Activated CD4-positive, alpha-beta T cell treated with anti-CD3 and anti-CD28 coated beads, Interleukin-2, Interleukin-6, amounts not matched to agents 100 ng/mL and 50 ng/mL, durations not matched to agents 16 hours and 8 hours (primary cell): ENCODE measurements at regions not wholly inside any gene's neighbourhood (a gene's known extent, or its start where the extent isn't known, plus 50 kb on each side); places are given as distances from the start of the nearest gene placed in this dataset.

ENCODE experiments used
- DNase-seq: peaks from one replicate; pipeline ENCODE4 v3.0.0-alpha.2; 2020

DNA sequence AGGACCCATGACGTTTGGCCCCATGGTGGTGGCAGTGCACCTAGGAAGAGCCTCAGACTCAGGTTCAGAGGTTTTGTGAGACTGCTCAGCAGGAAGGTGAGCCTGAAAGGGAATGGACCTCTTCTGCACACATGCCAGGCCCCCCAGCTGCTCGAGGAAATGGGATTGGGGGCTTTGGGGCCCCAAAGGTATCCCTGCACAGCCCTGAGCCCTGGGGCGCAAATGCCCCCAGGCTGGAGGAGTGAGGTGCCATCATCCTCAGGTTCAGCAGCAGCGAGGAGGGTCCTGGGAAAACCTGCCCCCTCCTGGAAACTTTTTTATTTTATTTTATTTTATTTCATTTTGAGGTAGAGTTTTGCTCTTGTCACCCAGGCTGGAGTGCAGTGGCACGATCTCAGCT, 171.8 kb upstream of the MVB12B start:
- DNase-seq: no peak

DNA sequence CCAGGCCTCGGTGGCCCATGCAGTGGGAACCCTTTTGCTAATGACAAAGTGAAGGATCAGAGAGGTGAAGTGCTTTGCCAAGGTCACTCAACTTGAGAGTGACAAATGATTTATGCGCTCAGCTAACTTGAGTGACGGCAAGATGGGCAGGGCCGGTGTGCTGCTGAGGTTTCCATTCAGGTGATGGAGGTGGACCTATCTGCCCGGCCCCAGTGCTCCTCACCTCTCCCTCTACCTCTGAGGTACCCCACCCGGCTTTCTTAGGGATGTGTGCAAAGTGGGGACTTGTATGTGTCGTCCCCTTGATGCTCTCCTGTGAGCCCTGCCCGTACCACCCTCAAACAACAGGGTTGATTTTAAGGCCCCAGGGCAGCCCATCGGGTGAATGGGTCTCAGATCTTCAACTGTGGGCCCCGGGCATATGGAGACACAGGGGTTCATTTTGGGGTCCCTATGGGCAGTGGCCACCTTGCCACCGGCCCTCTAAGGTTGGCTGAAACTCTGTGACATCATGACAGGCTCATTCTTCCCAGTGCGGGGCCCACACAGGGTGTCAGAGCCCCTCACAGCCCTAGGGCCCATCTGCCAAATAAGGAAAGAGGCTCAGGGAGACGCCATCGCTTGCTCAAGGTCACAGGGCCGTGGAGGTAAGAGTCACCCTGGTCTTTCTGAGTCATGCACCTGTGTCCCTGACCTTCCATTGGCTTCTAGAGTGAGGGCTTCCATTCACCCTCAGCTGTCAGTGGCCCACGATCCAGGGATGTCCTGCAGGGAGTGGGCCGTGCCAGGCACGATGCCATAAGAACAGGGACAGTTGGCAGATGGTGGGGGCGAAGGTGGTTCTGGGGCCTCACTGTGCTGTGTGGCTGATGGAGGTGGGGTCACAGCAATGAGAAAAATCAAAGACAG, 170.6 kb upstream of the MVB12B start:
- no peak for DNase-seq

DNA sequence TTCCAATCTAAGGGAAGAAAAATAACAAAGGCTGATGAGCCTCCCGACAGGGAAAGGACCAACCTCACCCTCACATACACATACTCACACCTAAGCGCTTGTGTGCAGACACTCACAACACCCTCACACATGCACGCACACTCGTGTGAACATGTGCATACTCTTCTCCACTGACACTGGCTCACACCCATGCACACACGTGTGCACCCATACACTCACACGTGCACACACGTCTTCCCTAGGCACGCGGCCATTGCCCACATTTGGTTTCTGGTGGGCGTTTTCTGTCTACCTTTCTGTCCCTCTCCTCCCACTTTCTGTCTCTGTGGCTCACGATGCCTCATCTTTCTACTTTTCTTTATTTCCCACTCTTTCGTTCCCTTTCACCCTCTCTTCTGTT, 169.7 kb upstream of the MVB12B start:
- no peak for DNase-seq

DNA sequence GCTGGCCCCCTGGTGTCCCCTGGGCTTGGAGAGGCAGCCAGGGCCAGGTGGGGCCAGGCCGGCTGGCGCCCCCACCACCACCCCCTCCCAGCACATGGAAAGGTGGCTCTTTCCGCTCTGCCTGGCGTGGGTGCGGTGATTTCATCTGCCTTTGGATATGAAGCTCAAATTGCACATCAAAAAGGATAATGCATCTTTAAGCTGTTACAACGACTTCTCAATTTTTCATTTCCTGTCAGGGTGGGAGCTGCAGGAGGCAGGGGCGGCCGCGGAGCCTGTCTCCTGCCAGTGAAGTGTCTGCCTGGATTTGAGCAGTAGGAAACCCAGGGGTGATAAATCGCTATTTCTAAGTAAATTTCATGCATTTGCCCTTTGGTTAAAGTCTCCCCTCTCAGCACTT, 169.2 kb upstream of the MVB12B start:
- DNase-seq: no peak

DNA sequence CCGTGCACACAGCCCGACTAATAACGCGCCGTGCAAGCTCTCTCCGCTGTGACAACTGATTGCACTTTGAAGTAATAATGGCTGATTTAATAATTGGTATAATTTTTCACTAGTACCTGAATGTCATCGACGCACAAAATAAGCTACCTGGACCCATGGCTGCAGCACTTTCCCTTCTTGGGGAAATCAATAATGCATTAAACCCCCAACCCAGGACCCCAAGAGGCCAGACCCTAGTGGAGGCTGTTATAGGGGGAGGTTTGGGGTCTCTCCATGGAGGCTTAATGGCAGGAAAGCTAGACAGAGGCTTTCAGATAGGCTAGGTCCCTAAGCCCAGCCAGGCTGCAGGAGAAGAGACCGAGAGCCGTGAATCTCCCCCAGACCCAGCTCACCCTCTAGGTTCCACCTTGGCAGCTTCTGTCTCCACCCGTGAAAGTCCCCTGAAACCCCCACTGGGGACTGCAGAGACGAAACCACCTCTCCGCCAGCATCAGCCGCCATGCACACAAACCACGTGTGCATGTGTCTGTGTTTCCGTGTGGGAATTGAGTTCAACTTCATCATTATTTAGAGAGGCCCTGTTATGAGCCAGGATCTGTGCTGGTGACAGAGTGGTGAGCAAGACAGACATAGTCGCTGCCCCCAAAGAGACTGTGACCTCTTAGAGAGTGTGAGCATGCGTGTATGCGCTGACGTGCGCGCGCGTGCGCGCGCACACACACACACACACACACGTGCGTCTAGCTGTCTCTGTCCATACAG, 168.6 kb upstream of the MVB12B start:
- no peak for DNase-seq

DNA sequence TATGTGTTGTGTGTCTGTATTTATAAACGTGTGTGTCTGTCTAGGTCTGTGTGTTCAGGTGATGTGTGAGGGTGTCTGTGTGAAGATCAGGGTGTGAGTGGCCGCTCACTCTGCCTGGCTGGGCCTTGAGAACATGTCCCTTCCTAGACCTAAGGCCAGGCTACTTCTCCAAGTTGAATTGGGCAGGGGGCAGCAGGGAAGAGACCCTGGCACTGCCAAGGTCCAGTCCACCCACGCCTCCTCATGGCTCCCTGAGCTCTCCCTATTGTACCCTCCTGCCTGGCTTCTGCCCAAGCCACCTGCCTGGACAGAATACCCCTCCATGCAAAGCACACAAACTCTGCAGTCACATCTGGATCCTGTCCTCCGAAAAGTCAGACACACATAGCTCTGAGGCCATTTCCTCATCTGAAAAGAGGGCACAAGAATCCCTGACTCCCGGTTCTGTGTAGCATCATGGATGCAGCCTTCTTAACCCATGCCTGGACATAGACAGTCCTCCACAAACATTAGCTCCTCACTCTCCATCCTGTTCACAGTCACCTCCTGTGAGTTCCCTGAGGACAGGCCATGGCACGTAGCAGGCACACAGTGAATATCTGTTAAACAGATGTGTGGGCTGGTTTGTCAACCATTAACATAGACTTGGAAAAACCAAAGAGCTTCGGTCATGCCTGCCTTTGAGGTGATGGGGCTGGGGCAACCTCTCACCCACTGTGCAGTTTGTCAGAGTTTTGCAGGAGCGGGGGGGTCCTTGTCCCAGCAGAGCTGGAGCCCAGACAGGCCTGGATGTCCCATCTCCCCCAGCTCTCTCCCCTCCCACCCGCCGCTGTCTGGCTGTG, 167.8 kb upstream of the MVB12B start:
- no peak for DNase-seq

DNA sequence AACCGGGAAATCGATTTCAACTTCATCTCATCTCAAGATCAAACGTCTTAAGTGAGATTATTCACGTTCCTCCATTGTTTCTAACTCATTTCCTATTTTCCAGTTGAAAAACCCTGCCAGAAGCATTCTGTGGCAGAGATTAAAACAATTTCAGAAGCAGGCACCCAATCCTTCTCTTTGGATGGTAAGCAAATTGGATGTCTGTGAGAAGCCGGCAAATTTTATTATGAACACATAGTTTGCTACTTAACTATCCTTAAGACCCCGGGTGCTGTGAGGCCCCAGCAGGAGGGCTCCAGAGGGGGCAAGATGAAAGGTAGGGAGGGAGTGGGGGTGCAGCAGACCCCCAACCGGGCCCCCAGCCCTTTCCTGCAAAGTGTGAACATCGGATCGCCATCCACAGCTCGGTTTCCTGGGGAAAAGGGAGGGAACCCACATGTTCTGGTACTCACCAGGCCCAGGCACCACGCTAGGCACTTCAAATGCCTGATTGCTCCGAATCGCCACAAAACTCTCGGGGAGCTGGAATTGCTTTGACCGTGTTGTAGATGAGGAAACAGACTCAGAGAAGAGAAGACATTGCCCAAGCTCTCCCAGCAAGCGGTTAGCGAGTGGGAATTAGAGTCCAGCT, 167.1 kb upstream of the MVB12B start:
- no peak for DNase-seq

DNA sequence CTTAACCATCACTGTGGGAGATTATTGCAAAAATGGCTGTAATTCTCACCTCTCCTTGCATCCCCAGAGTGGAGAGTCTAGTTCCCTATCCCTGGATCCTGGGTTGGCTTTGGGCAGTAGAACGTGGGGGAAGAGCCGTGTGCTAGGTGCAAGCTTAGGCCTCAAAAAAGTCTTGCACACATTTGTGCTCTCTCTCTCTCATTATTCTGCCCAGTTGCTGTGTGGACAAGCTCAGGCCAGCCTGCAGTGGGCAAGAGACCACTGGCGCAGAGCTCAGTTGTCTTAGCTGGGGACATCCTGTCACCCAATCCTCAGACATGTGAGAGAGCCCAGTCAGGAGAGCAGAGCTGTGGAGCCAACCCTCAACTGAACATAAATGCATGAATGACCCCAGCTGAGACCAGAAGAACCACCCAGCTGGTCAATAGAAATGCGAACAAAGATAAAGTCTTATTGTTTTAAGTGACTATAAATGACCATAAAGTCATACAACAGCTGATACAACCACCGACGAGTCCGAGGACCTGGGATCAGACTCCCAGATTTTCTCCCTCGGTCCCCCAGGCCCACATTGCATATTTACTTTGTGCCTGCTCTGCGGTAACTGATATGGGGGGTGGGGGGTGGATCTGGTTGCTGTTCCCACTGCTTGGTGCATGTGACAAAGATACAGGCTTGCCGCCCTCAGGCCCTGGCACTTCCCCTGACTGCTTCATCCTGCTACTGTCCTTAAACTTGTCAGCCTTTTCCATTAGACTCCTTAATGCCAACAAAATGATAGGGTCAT, 166.4 kb upstream of the MVB12B start:
- no peak for DNase-seq

DNA sequence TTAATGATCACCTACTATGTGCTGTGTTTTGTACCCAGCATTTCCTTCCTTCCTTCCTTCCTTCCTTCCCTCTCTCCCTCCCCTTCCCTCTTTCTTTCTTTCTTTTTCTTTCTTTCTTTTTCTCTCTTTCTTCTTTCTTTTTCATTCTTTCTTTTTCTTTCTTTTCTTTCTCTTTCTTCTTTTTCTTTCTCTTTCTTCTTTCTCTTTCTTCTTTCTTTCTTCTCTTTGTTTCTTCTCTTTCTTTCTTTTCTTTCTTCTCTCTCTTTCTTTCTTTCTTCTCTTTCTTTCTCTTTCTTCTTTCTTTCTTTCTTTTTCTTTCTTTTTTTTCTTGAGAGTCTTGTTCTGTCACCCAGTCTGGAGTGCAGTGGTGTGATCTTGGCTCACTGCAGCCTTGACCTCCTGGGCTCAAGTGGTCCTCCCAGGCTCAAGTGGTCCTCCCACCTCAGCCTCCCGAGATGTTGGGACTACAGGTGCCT, 165.7 kb upstream of the MVB12B start:
- no peak for DNase-seq

DNA sequence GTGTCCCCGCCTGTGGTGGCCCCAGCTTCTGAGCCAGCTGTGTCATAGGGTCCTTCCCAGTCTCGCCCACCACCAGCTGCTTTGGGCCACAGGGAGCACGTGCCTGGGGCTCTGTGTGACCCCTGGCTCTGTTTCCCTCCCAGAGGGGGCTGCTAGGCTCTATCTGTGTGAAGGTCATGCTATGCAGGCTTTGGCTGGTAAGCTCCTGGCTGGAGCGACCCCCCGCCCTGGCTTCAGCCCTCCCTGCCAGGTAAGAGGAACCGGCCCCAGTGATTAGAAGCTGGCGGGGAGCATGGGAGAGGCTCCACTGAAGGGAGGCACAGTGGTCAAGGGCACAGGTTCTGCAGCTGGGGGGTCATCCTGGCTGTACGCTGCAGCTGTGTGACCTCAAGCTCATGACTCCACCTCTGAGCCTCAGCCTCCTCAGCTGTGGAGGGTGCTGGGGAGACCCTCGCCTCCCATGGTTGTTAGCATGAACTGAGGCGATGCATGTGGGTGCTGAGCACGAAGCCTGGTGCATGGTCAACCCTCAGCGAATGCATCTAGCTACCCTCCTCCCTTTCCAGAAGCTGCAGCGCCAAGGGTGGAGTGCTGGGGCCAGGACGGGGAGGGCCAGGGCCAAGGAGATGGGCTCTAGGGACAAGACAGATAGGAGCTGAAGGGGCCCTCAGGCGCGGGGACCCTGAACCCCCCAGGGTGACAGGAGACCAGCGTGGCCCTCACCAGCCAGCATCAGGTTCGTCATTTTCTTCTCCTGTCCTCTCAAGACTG, 163.8 kb upstream of the MVB12B start:
- DNase-seq: no peak

DNA sequence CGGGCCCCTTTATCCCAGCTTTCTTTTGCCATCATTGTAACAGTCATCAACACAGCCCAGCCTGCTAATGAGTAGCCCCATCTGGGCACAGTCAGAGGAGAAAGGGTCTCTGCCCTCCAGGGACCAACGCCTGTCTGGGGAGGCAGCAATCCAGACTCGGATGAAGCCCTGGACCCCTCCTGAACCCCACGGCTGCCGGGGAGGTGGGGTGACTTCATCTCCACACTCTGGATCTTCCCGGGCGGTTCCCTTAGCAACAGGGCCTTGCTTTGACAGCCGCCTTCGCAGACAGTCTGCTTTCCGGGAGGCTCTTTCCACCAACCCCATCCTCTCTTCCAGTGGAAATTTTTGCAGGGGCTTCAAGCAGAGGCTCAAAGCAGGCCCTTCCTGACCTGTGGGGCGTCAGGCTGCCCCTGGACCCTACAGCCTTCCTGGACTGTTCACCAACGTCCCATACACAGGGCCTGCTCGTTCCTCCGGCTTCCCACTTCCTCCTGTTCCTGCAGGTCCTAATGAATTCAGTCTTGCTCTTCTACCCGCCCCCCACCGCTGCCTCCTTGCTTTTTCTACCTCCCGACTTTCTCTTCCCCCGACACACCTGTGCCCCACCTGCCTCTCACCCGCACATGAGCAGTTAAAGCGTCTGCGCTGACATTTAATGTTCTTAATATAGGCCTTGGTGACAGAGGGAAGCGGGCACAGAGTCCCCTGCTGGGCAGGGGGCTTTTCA, 161.7 kb upstream of the MVB12B start:
- no peak for DNase-seq

DNA sequence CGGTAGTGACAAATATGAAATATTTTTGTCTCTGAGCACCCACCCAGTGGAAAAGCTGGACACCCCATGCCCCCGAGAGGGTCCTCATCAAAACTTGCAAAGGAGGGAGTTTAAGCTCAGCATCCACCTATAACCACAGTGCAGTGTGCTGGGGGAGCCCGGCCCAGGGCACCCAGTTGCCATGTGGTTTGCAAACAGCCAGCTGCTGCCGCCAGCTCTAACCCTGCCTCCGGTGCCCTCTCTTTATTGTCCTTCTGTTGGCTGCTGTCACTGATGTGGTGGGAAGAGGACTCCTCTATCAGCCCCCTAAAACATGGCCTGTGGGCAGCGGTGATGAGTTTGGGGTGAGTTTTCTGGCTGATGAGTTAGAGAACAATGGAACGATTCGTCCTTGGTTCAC, 160.9 kb upstream of the MVB12B start:
- no peak for DNase-seq

DNA sequence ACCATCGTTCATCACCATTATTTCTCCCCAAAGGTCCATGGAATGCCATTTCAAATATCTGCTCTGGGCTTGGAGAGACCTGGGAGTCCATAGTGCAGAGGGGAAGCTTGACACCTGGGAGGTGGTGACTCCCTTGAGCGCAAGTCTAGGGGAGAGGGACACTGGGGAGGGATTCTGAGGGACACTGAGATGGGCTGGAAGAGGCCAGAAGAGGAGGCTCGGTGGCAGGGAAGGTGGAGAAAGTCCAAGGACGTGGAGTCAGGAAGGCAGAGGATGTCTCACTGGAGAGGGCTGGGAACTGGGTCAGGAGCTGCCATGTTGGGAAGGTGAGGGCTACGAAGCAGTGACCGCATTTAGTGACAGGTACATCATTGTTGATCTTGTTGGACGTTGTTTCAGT, 160.3 kb upstream of the MVB12B start:
- DNase-seq: no peak

DNA sequence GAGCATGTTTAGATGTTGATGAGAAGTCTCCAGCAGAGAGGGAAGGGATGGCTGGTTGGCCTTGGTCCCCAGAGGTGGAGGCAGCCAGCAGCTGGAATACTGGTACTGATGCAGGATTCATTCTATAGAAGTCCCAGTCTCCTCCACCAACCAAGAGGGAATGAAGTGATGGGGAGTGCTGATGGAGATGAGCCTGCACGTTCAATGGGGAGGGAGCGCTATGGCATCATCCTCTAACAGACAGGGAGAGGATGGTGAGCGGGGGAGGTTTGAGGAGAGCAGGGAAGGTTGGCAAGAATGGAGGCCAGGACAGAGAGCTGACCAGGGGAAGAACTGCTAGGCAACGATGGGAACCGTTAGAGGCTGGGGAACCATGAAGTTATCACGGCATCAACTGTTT, 159.8 kb upstream of the MVB12B start:
- DNase-seq: no peak

DNA sequence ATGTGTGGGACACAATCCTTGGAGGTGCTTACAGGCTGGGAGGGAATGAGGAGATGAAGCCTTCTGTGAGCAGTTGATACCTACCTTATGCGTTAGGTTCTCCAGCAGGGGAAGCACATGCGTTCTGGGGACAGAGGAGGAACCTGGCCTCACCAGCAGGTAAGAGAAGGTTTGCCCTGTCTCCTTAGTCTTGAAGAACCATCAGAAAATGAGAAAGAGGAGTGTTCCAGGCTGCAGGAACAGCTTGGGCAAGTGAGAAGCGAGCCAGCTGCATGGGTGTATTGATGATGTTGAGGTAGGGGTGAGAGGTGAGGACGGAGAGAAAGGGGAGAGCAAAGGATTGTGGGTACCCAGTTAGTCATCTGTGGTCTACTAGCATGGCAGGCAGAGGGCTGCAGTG, 156.9 kb upstream of the MVB12B start:
- no peak for DNase-seq

DNA sequence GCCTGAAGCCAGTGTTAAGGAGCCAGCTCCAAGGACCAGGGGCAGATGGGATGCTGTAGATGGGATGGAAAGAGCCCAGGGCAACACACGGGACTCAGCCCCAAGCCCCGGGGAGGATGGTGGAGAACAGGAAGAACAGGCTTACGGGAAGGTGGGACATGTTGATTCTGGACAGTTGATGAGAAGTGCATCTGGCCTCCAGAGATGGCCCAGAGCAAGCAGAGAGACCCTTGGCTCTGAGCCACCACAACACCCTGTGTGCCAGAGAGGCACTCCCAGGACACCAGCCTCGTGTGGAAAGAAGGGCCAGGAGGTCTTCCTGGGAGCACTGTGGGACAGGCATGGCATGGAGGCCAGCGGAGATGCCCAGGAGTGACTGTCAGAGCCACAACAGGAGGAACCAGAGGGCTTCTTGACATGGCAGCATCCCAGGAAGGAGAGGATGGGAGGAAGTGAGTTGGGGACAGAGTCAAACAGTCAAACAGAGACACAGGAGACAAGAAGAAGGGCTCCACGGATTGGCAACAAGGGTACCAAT, 156.3 kb upstream of the MVB12B start:
- no peak for DNase-seq

DNA sequence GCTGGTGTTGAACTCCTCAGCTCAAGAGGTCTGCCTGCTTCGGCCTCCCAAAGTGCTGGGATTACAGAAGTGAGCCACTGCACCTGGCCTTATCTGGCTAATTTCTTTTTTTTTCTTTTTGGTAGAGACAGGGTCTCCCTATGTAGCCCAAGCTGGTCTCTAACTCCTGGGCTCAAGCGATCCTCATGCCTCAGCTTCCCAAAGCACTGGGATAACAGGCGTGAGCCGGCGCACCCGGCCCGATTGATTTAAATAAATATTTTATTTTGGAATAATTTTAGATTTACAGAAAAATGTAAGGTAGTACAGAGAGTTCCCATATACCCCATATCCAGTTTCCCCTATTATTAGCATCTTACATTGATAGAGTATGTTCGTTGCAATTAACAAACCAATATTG, 155.0 kb upstream of the MVB12B start:
- no peak for DNase-seq

DNA sequence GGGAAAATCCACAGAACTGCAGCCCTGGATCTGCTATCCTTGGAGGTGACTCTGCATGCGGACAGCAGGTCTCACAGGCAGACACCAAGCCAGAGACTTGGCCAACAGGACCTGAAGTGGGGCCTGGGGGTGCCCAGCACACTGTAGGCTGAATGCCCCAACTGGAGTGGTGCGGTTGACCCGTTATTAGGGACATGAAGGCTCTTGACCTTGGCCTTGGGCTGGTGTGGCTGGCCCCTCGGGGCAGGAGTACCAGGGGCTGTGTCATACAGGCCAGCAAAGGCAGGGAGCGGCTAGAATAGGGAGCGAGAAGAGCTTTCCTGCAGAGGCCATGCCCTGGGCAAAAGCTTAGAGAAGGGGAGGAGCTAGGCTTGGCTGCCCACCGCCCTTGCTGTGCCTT, 153.2 kb upstream of the MVB12B start:
- DNase-seq: no peak

DNA sequence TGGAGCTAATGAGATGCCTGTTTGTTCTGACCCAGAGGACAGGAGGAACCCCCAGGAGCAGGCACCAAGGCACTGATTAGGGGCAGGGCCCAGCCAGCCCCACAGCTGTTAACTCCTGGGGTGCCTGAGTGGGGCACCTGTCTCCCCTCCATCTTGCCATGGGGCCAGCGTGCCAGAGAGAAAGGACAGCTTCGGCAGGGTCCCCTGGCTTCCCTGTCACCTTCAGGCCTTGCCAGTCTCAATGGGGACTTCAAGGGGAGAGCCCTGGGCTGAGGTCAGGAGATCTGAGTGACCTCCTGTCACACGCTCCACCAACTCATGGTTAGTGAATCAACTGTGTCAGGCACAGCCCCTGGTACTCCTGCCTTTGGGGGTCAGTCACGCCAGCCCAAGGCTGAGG, 152.7 kb upstream of the MVB12B start:
- DNase-seq: no peak

DNA sequence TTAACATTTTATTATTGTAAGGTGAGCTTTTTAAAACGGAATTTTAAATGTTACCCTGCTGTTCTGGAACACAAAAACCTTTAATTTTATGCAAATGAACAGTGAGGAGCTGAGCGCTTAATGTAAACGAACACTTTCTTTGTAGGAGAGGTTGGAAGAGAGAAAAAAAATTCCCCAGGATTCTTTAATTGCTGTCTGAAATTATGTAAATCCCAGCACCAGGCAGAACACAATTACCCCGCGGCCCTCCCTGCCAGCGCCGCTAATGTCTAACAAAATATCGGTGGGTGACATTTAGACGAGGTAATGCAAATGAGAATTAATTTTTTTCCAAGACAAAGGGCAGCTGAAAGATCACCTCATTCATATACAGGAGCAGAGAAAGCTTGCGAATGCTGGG, 143.4 kb upstream of the MVB12B start:
- no peak for DNase-seq
